HT-29 (cell line): ENCODE measurements at regions not wholly inside any gene's neighbourhood (a gene's known extent, or its start where the extent isn't known, plus 50 kb on each side); places are given as distances from the start of the nearest gene placed in this dataset.

Source experiments
- DNase-seq: peaks from one replicate; pipeline ENCODE4 v3.0.0-alpha.2; 2015; ENCODE audit warnings: low spot score

GRCh38 chr2:116319935-116320334 is 1494.6 kb upstream of the DDX18 start:
- no peak for DNase-seq

DNA sequence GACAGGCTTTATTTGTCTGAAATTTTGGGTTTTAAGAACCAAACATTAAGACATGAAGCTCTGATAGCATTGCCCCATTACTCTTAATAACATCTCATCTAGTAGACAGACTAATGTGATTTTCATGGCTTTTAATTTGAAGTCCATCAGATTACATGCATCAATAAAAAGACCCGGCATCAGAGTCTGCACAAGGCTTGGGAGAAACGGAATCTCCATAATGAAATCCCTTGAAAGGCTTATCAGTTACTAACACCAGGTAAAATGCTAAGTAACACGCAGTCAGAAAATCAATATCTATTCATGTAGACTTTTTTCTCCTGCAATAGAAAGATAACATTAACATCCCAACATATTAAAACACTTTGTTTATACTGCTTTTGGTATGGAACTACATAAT is 1485.2 kb upstream of the DDX18 start:
- DNase-seq = no peak

- no peak for DNase-seq
These were observed 1473.8 kb upstream of the DDX18 start for GRCh38 chr2:116340690-116341089.

DNA sequence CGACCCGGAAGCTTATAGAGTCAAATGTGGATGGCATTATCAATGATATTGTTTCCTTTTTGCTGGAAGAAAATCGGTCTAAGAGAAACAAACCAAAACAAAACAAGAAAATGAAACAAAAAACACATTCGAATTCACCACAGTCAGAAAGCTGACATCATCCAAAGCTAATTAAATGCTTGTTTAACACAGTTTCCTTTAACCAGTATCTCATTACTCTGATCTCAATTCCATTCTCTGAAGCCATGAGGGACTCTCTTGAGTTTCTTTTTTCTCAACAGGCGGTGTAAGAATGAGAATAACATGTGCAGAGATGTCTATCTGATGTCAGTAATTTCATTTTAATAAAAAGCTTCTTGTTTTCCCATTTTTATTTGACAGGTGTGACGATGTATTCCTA is 1448.3 kb upstream of the DDX18 start:
- no peak for DNase-seq

DNA sequence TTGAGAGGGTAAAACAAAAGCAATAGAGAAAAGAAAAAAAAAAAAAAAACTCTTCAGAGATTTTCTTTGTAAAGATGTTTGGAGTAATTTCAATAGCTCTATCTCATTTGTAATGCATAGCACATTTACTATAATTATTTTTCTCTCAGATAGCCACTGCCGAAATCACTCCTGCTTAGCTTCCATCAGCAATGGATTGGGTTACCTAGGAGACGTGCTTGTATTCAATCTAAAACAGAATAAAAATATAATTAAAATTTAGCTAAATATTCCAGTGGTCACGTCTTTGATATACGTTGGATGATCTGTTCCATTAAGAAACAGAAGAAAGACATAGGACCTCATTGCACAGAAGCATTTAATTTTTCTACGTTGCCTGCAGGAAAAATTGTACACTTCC is 1435.7 kb upstream of the DDX18 start:
- DNase-seq = no peak

- no peak for DNase-seq
These were observed 1403.3 kb upstream of the DDX18 start for GRCh38 chr2:116411211-116411610.

DNA sequence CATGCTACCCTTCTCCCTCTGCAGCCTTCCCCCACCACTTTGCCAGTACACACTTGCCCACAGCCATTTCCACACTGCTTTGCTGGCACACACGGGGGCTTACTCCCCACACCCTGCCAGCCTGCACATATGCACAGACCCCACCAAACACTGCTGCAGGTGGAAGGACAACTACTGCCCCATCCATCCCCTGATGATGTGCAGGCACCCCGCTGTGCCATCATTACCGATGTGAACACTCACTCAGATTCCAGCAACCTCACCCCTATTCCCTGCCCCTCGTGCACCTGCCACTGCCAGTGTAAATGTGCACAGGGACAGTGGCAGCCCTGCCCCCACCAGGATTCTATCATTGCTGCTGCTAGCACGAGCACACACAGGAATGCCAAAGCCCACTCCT is 1400.8 kb upstream of the DDX18 start:
- no peak for DNase-seq

DNA sequence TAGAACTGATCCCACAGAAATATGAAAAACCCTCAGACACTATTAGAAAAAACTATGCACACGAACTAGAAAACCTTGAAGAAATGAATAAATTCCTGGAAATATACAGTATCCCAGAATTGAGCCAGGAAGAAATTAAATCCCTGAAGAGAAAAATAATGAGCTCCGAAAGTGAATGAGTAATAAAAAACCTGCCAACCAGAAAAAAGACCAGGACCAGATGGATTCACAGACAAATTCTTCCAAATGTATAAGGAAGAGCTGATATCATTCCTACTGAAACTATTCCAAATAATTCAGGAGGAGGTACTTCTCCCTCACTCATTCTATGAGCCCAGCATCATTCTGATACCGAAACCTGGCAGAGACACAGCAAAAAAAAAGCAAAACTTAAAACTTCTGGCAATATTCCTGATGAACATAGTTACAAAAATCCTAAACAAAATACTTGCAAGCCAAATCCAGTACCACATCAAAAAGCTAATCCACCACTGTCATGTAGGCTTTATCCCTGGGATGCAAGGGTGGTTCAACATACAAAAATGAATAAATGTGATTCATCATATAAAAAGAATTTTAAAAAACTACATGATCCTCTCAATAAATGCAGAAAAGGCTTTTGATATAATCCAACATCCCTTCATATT is 1397.6 kb upstream of the DDX18 start:
- DNase-seq = no peak

GRCh38 chr2:116435648-116436047 is 1378.8 kb upstream of the DDX18 start:
- DNase-seq = no peak

- DNase-seq = no peak
These were observed 1374.3 kb upstream of the DDX18 start for GRCh38 chr2:116440104-116440653.

- DNase-seq = no peak
These were observed 1372.1 kb upstream of the DDX18 start for GRCh38 chr2:116442418-116442817.

- no peak for DNase-seq
These were observed 1370.1 kb upstream of the DDX18 start for GRCh38 chr2:116444256-116444872.

GRCh38 chr2:116450990-116451389 is 1363.5 kb upstream of the DDX18 start:
- DNase-seq = no peak

GRCh38 chr2:116452651-116453050 is 1361.8 kb upstream of the DDX18 start:
- no peak for DNase-seq

DNA sequence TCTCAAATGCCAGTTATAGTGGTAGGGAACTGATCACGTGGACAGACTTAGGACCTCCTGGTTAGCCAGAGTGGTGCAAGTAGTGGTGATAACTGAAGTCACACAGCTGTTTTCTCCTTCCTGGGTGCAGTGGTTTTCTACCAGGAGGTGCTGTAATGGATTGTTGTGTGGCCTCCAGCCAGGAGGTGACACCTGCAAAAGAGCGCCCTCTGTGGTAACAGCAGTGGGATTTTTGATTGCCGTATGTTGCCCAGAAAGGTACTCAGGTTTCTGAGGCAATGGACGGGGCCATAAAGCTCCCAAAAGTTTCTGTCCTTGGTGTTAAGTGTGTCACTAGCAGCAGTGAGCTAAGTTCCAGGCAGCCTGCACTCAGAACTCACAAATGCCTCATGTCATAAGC is 1358.1 kb upstream of the DDX18 start:
- DNase-seq = no peak

DNA sequence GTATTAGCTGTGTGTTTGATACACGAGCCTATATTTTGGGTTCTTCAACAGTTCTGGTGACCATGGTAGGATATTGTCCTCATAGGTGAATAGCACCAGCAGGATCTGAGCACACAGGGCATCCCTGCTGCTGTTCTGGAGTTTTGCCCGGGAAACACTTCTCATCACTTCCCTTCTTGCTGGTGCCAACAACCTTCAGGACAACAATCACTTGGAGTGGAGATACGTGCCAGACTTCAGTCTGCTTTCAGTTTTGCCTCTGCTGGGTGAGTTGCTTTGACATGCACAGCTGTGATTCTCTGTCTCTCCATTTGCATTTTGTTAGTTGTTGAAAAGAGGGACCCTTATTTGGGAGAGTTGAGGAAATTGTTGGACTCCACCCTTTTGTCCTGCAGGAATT is 1347.2 kb upstream of the DDX18 start:
- no peak for DNase-seq

- DNase-seq = no peak
These were observed 1337.3 kb upstream of the DDX18 start for GRCh38 chr2:116477229-116477628.

DNA sequence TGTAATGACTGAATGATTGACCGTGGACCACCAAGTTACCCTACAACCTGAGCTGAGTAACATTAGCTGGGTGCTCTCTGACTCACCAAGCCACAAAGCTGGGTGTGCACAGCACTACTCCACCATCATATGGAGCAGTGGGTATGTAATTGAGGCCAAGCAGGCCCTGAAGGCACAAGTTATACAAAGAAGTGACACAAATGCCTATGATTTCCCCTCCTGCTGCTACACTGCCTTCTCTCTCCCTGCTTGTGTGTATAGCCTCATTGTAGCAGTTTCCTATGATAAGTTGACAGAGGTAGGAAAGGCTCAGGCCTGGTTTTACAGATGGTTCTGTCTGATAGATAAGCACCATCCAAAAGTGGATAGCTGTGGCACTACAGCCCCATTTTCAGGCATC is 1327.2 kb upstream of the DDX18 start:
- no peak for DNase-seq

- no peak for DNase-seq
These were observed 1325.2 kb upstream of the DDX18 start for GRCh38 chr2:116489292-116489691.

DNA sequence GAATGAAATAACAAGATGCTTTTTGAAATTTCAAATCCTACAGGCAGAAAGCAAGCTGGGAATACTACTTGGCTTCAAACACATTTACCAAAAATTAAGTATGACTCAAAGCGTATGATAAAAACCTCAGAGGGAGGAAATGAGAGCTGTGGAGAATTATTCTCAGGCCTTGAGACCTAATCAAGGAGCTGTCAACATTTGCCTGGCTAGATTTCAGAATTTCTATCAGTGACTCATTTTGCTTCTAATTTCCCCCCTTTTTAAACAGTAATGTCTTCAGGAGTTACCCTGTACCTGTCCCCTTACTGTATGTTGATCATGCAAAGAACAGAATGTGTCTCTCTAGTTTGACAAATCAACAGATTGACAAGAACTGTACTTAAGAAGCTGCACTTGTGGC is 1324.5 kb upstream of the DDX18 start:
- no peak for DNase-seq

DNA sequence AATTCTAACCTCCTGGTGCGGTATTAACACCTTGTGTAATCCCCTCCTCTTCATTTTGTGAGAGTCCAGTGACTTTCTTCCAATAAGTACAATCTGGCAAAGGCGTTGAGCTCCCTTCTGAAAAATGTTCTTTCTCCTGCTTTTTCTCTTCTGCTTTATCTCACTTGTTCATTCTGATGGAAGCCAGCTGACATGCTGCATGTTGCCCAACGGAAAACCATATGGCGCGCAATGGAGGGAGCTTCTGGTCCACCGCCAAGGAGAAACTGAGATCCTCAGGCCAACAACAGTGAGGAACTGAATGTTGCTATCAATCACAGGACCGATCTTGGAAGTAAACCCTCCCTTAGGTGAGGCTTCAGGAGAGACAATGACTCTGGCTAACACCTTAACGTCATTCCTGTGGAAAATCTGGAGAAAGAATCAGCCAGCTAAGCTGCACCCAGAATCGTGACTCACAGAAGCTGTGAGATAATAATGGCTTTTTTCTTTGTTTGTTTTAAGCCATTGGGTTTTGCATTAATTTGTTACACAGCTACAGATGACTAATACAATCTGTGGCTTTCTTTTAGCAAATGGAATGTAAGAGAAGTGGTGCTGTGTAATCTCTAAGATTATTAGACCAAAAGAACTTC is 1323.9 kb upstream of the DDX18 start:
- DNase-seq = no peak

DNA sequence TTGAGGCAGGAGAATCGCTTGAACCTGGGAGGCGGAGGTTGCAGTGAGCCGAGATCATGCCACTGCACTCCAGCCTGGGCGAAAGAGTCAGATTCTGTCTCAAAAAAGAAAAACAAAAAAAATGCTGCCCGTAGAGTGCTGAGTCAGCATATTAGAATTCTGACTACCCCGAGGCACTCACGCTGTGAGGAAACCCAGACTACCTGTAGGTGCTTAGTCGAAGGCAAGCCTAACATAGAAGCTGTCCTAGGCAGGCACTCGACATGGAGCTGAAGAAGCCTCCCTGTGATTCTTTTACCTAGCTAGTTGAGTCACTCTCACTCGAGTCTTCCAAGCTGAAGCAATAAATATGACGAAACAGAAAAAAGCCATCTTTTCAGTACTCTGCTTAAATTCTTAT is 1323.2 kb upstream of the DDX18 start:
- no peak for DNase-seq

DNA sequence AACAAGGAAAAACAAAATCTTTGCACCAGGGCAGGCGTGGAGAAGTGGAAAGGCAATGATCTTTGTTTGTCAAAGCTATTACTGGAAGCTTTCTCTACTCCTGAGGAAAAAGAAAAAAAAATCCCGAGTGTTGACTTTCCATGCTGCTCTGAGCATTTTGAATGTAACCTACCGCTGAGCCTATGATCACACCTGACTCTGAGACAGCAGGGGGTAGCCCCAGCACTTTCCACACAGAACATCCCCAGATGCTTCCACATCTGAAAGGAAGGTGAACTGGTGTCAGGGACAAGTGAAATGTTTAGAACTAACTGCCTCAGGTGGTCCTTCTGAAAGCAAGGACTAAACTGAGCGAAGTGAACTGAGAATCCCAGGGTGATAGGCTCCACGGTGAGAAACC is 1315.1 kb upstream of the DDX18 start:
- DNase-seq = no peak
